ENCODE measurements at regions not wholly inside any gene's neighbourhood (a gene's known extent, or its start where the extent isn't known, plus 50 kb on each side); places are given as distances from the start of the nearest gene placed in this dataset.

- TF ChIP-seq CTCF (IDR thresholded peaks at IDR 0.05; ENCODE audit: poor library complexity) (no peak), EZH2 (IDR thresholded peaks at IDR 0.05; ENCODE audit: borderline replicate concordance) (no peak)
Observed at GRCh38 chr16:87230571-87230970, 86.6 kb downstream of the C16orf95 start.

All from hepatocyte (in vitro differentiated cells).